SK-N-MC (cell line): ENCODE measurements at regions not wholly inside any gene's neighbourhood (a gene's known extent, or its start where the extent isn't known, plus 50 kb on each side); places are given as distances from the start of the nearest gene placed in this dataset.

ENCODE experiments used
- EZH2 ChIP-seq: fragments of 200-600 bp; sonication (generic); IDR thresholded peaks from one replicate; pipeline ENCODE4 v1.6.1; 2017; ENCODE audit warnings: antibody characterized with exemption
- POLR2AphosphoS5 ChIP-seq: IDR thresholded peaks from 2 replicates; pipeline ENCODE4 v1.6.1; 2012; ENCODE audit warnings: mild to moderate bottlenecking, low read depth, low read length, borderline replicate concordance

DNA sequence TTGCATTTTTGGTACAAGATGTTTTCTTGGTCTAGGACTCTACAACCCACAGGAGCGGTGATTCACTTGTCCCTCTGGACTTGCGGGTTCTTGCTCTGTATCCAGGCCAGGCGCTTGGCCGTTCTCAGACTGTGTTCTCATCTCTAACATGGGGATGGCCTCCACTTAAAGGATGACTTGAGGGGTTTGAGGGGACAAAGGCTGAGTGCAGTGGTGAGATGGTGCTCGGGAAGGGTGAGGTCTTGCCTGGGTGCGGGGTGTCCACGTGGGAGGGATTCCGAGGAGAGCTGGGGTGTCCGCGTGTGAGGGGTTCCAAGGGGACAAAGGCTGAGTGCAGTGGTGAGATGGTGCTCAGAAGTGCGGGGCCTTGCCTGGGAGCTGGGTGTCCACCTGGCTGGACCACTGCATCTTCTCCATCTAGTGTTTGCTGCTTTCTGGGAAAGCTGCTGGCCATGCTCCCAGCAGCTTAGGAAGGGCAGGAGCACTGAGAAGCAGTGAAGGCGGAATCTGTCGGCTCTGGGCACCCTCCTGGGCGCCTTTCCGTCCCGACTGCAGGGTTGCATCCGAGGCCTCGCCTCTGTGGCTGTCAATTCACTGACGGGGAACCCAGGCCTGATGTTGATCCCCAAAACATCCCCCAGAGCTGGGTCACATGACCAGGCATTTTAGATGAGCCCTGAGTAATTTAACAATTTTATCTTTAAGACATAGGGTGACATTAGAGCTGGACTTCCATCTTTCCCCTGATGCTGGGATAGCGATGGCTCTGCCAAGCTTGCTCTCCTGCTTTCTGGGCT is 280.5 kb upstream of the IRX4 start:
- TF ChIP-seq EZH2 = no peak
- no peak for TF ChIP-seq POLR2AphosphoS5
